Tibial artery (tissue), 4 donors: ENCODE measurements at regions not wholly inside any gene's neighbourhood (a gene's known extent, or its start where the extent isn't known, plus 50 kb on each side); places are given as distances from the start of the nearest gene placed in this dataset.

Experiments
- DNase-seq, 2 donors: peaks; one replicate each; pipeline ENCODE4 v3.0.0-alpha.2; 2019
- H3K27ac ChIP-seq, 2 donors: fragments of 200-600 bp; sonication (generic) in 1 of 2; 1 replicate in 1 of 2; 2 replicates in 1 of 2; pipeline ENCODE4 v1.5.1; 2018 to 2019; ENCODE audit warnings: mild to moderate bottlenecking in 1 of 2
- H3K27me3 ChIP-seq, 2 donors: fragments of 200-600 bp; sonication (generic) in 1 of 2; one replicate each; pipeline versions ENCODE4 v1.5.1 to v1.6.0; 2016 to 2019
- H3K36me3 ChIP-seq, 3 donors: fragments of 200-600 bp; sonication (generic) in 2 of 3; one replicate each; pipeline ENCODE4 v1.5.1; 2016 to 2019; ENCODE audit warnings: mild to moderate bottlenecking in 2 of 3
- H3K4me1 ChIP-seq, 4 donors: fragments of 200-600 bp; sonication (generic) in 2 of 4; 1 replicate in 3 of 4; 2 replicates in 1 of 4; pipeline ENCODE4 v1.5.1; 2016 to 2019
- H3K4me3 ChIP-seq, 2 donors: fragments of 200-600 bp; sonication (generic) in 1 of 2; 1 replicate in 1 of 2; 2 replicates in 1 of 2; pipeline ENCODE4 v1.5.1; 2018 to 2019; ENCODE audit warnings: mild to moderate bottlenecking in 2 of 2
- H3K9me3 ChIP-seq, 3 donors: fragments of 200-600 bp; sonication (generic) in 1 of 3; one replicate each; pipeline ENCODE4 v1.5.1; 2016 to 2019
- CTCF ChIP-seq, 2 experiments: fragments of 200-600 bp in 1 of 2; fragments of 450-650 bp in 1 of 2; IDR thresholded peaks; one replicate each; pipeline ENCODE4 v1.5.1; 2017 to 2019; ENCODE audit warnings: antibody characterized with exemption in 2 of 2, mild to moderate bottlenecking in 1 of 2, moderate library complexity in 1 of 2
- intact Hi-C: fragments of 100-400 bp; cut with DNase I; formaldehyde crosslinking; loops from one replicate; pipeline ENCODE4 v1.15.0; 2023; ENCODE audit warnings: low total_unique reads

- Histone ChIP-seq H3K4me1 (no peaks in the 10 kb centered on the region), H3K36me3 (no peaks in the 10 kb centered on the region), H3K9me3 (no peaks in the 10 kb centered on the region), H3K4me3 (no peak overlapping the region), H3K27me3 (no peaks in the 10 kb centered on the region), H3K27ac (no peak overlapping the region)
- intact Hi-C loops, result loop anchor here (2.0 kb wide), 1 partner anchor 23 kb away; no protein-coding TSS in a partner anchor
- no peak for TF ChIP-seq CTCF (IDR thresholded peaks at IDR 0.05)
- DNase-seq, result no peak
Measured at GRCh38 chr6:50361641-50362331, 312.1 kb upstream of the DEFB112 start.

GRCh38 chr6:50362706-50363105 is 313.0 kb upstream of the DEFB112 start:
- DNase-seq, result no peak
- no peak for TF ChIP-seq CTCF (IDR thresholded peaks at IDR 0.05)
- no peak overlapping the region for H3K4me3 ChIP-seq
- no peaks in the 10 kb centered on the region for H3K27me3 ChIP-seq
- intact Hi-C loops, result loop anchor here (2.0 kb wide), 1 partner anchor 22 kb away; no protein-coding TSS in a partner anchor
- no peaks in the 10 kb centered on the region for H3K9me3 ChIP-seq
- no peaks in the 10 kb centered on the region for H3K4me1 ChIP-seq
- H3K36me3 ChIP-seq, result no peaks in the 10 kb centered on the region
- no peak overlapping the region for H3K27ac ChIP-seq

- Histone ChIP-seq H3K4me3 (no peak overlapping the region), H3K36me3 (no peaks in the 10 kb centered on the region), H3K9me3 (no peaks in the 10 kb centered on the region), H3K4me1 (no peaks in the 10 kb centered on the region), H3K27ac (no peak overlapping the region), H3K27me3 (no peaks in the 10 kb centered on the region)
- TF ChIP-seq CTCF (IDR thresholded peaks at IDR 0.05), result no peak
- DNase-seq, result no peak
- intact Hi-C loops, result no loop called here
Measured at GRCh38 chr6:50369996-50370395, 320.3 kb upstream of the DEFB112 start.

- Histone ChIP-seq H3K4me3 (no peak overlapping the region), H3K27ac (no peak overlapping the region), H3K36me3 (no peaks in the 10 kb centered on the region), H3K9me3 (no peaks in the 10 kb centered on the region), H3K4me1 (no peaks in the 10 kb centered on the region), H3K27me3 (no peaks in the 10 kb centered on the region)
- intact Hi-C loops, result no loop called here
- no peak for TF ChIP-seq CTCF (IDR thresholded peaks at IDR 0.05)
- DNase-seq, result no peak
Measured at GRCh38 chr6:50380406-50381098, 330.8 kb upstream of the DEFB112 start.

GRCh38 chr6:50381099-50381415 is 331.3 kb upstream of the DEFB112 start:
- no peaks in the 10 kb centered on the region for H3K9me3 ChIP-seq

More at GRCh38 chr6:50381099-50381415, 331.3 kb upstream of the DEFB112 start:
- H3K4me3 ChIP-seq, result no peak overlapping the region
- TF ChIP-seq CTCF (IDR thresholded peaks at IDR 0.05), result no peak
- no peaks in the 10 kb centered on the region for H3K36me3 ChIP-seq
- no peak for DNase-seq
- no peaks in the 10 kb centered on the region for H3K4me1 ChIP-seq
- intact Hi-C loops, result no loop called here
- H3K27me3 ChIP-seq, result no peaks in the 10 kb centered on the region
- no peak overlapping the region for H3K27ac ChIP-seq
